GM10248 (cell line): ENCODE measurements at regions not wholly inside any gene's neighbourhood (a gene's known extent, or its start where the extent isn't known, plus 50 kb on each side); places are given as distances from the start of the nearest gene placed in this dataset.

Experiments used
- CTCF ChIA-PET: fragments of 300-600 bp; sonication (Branson Sonifier 250); formaldehyde crosslinking; extraction: SDS; loops from one replicate; lab custom pipeline; 2021; ENCODE audit warnings: antibody characterized with exemption; lab: Yijun Ruan, JAX
- POLR2A ChIA-PET: fragments of 350-650 bp; sonication (Branson Sonifier 250); formaldehyde crosslinking; extraction: SDS; loops from one replicate; lab custom pipeline; 2020; ENCODE audit warnings: antibody characterized with exemption; lab: Yijun Ruan, JAX
- DNase-seq: peaks from one replicate; pipeline ENCODE4 v3.0.0; 2012; ENCODE audit errors: extremely low spot score
- TF ChIP-seq, protein P1 (sequence below): IDR thresholded peaks from 2 replicates; pipeline ENCODE4 v1.5.1; 2012; ENCODE audit warnings: mild to moderate bottlenecking, low read depth; ENCODE audit errors: extremely low read depth, missing control alignments, control extremely low read depth

DNA sequence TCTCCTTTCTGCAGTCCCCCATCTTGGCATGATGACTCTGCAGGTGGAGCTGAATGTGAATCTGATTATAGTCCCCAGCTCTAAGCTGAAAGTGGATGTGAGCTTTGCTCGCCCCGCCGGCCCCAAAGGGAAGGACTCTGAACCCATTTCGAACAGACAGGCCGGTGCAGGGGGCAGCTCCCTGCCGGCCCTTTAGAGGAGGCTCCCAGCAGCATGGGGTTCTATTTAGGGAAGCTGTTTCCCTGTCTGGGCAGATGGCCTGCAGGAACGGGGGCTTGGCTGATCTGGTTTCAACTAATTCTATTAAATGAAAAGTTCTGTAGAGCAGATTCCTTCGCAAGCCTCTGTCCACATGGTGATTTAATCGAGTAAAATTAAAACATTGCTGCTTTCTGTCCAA, 104.8 kb upstream of the MSX1 start:
- ChIA-PET CTCF (no interaction called here), POLR2A (no interaction called here)
- no peak for DNase-seq
- TF ChIP-seq, protein P1, sequence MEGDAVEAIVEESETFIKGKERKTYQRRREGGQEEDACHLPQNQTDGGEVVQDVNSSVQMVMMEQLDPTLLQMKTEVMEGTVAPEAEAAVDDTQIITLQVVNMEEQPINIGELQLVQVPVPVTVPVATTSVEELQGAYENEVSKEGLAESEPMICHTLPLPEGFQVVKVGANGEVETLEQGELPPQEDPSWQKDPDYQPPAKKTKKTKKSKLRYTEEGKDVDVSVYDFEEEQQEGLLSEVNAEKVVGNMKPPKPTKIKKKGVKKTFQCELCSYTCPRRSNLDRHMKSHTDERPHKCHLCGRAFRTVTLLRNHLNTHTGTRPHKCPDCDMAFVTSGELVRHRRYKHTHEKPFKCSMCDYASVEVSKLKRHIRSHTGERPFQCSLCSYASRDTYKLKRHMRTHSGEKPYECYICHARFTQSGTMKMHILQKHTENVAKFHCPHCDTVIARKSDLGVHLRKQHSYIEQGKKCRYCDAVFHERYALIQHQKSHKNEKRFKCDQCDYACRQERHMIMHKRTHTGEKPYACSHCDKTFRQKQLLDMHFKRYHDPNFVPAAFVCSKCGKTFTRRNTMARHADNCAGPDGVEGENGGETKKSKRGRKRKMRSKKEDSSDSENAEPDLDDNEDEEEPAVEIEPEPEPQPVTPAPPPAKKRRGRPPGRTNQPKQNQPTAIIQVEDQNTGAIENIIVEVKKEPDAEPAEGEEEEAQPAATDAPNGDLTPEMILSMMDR = no peak

GRCh38 chr4:4753643-4754042, 105.8 kb upstream of the MSX1 start:
- ChIA-PET CTCF (no interaction called here), POLR2A (no interaction called here)

GRCh38 chr4:4752576-4753401, 106.7 kb upstream of the MSX1 start:
- ChIA-PET CTCF (no interaction called here), POLR2A (no interaction called here)
- DNase-seq = no peak
- TF ChIP-seq, protein P1 = no peak

More at GRCh38 chr4:4753643-4754042, 105.8 kb upstream of the MSX1 start:
- TF ChIP-seq, protein P1 = no peak
- DNase-seq = no peak

DNA sequence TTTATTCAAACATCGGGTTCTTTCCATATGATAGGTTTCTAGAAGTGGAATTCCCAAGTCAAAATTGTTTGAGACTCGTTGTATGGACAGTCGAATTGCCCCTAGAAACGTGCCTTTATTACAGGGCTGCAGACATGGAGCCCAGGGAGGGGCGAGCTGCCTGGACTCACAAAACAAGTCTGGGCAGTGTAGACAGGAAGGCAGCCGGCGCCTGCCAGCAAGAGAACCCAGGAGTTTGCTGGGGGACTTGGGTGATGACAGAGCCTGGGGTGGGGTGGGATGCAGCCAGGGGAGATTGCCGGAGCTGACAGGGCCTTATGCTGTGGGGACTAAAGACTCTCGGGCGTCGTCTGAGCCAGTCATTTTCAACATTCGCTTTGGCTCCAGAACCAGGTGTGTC, 107.4 kb upstream of the MSX1 start:
- no peak for DNase-seq
- TF ChIP-seq, protein P1 = no peak
- POLR2A ChIA-PET = no interaction called here
- CTCF ChIA-PET = no interaction called here

DNA sequence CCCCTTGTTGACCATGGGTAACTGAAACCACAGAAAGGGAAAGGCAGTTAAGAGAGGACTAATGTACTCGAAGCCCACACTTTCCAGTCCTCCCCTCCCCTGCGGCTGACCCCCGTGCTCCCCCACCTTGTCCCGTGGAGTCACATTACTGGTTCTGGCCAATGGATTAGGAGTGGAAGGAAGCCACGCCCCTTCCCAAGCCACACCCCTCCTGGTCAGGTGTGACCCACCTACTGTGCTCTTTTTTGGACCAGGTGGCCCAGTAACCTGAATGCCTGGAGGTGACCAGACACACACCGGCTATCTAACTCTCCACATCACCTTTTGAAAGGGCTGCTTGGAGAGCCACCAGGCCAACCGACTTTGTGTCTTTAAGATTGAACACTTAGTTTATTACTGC, 109.3 kb upstream of the MSX1 start:
- TF ChIP-seq, protein P1 = no peak
- DNase-seq = no peak
- POLR2A ChIA-PET = no interaction called here
- CTCF ChIA-PET = interaction anchor here (0.6 to 0.9 kb wide), 2 partner anchors 24 to 554 kb away, joined by 3 read pairs; no protein-coding TSS in a partner anchor

GRCh38 chr4:4749137-4749536, 110.3 kb upstream of the MSX1 start:
- TF ChIP-seq, protein P1 = no peak
- no peak for DNase-seq
- POLR2A ChIA-PET = no interaction called here
- CTCF ChIA-PET = no interaction called here
